Ovary (tissue), 7 donors: ENCODE measurements at regions not wholly inside any gene's neighbourhood (a gene's known extent, or its start where the extent isn't known, plus 50 kb on each side); places are given as distances from the start of the nearest gene placed in this dataset.

Source experiments
- DNase-seq, 5 donors: peaks; one replicate each; pipeline ENCODE4 v3.0.0-alpha.2; 2019 to 2020
- H3K27ac ChIP-seq, 2 donors: fragments of 200-600 bp; one replicate each; pipeline versions ENCODE4 v1.5.1 to v1.8.0; 2019 to 2022
- H3K27me3 ChIP-seq: fragments of 200-600 bp; one replicate; pipeline ENCODE4 v1.8.0; 2022
- H3K36me3 ChIP-seq: fragments of 200-600 bp; sonication (generic); one replicate; pipeline ENCODE4 v1.5.1; 2019
- H3K4me1 ChIP-seq: one replicate; pipeline ENCODE4 v1.8.1; 2013; ENCODE audit warnings: mild to moderate bottlenecking, moderate library complexity; ENCODE audit not compliant: insufficient read depth
- H3K4me3 ChIP-seq: fragments of 200-600 bp; sonication (generic); one replicate; pipeline ENCODE4 v1.5.1; 2017
- H3K9me3 ChIP-seq, 2 donors: fragments of 200-600 bp in 1 of 2; sonication (generic) in 1 of 2; one replicate each; pipeline versions ENCODE4 v1.5.1 to v1.8.1; 2013 to 2019; ENCODE audit warnings: mild to moderate bottlenecking in 1 of 2, moderate library complexity in 1 of 2
- CTCF ChIP-seq, 3 donors: fragments of 450-650 bp in 2 of 3; fragments of 200-600 bp in 1 of 3; IDR thresholded peaks; one replicate each; pipeline versions ENCODE4 v1.5.1 to v1.8.0; 2016 to 2022; ENCODE audit warnings: antibody characterized with exemption in 3 of 3, mild to moderate bottlenecking in 1 of 3
- EP300 ChIP-seq: sonication (generic); formaldehyde crosslinking; IDR thresholded peaks from one replicate; pipeline ENCODE4 v1.6.1; 2017; ENCODE audit warnings: antibody characterized with exemption
- POLR2A ChIP-seq: fragments of 450-650 bp; IDR thresholded peaks from one replicate; pipeline ENCODE4 v1.6.1; 2017; ENCODE audit warnings: antibody characterized with exemption, mild to moderate bottlenecking, moderate library complexity
- whole genome bisulfite sequencing, 3 donors: extraction: QIAGEN DNeasy Blood & Tissue Kit in 1 of 3; methylation state at CpG; one replicate each; pipeline versions ENCODE4 v1.1.5 to v1.1.7; 2013 to 2017; 5-methylcytosine and 5-hydroxymethylcytosine counted together
- intact Hi-C, 4 donors: fragments of 100-400 bp; cut with DNase I; formaldehyde crosslinking; loops; one replicate each; pipeline versions ENCODE4 v1.11.0 to v1.15.1; 2022 to 2023
- donor health status: DM: no; HTN: no; CAD: no; lungs with moderate emphysema.
- donor health status: DM: no; HTN: no; CAD: no.
- donor health status: Bipolar disorder and iron deficiency.
- donor health status: DM: no; HTN: no; CAD: no.
- donor health status: DM: yes; HTN: yes; CAD: no.

- 87 to 93% (median 90%) methylated on average over 3 of the region's 3 CpGs for WGBS, 3 donors
Measured at GRCh38 chr7:16038906-16039305, 352.4 kb upstream of the MEOX2 start.

GRCh38 chr7:16035392-16035791 lies 348.9 kb upstream of the MEOX2 start:
- Histone ChIP-seq H3K4me3 (no peak overlapping the region), H3K36me3 (no peaks in the 10 kb centered on the region)

More at GRCh38 chr7:16038906-16039305, 352.4 kb upstream of the MEOX2 start:
- Histone ChIP-seq H3K9me3 (no peaks in the 10 kb centered on the region), H3K27me3 (no peaks in the 10 kb centered on the region), H3K27ac (no peak overlapping the region), H3K4me3 (no peak overlapping the region), H3K36me3 (no peaks in the 10 kb centered on the region), H3K4me1 (no peaks in the 10 kb centered on the region)
- DNase-seq = no peak
- intact Hi-C loops = no loop called here
- TF ChIP-seq EP300 = no peak
- TF ChIP-seq CTCF (IDR thresholded peaks at IDR 0.05) = no peak
- no peak for TF ChIP-seq POLR2A

GRCh38 chr7:16034866-16035265 lies 348.4 kb upstream of the MEOX2 start:
- intact Hi-C loops = no loop called here
- H3K4me1 ChIP-seq = no peaks in the 10 kb centered on the region
- H3K4me3 ChIP-seq = no peak overlapping the region
- WGBS, 3 donors = 97 to 100% (median 100%) methylated on average over 1 of the region's 1 CpG
- no peaks in the 10 kb centered on the region for H3K36me3 ChIP-seq
- no peaks in the 10 kb centered on the region for H3K9me3 ChIP-seq
- H3K27me3 ChIP-seq = no peaks in the 10 kb centered on the region
- DNase-seq = no peak
- no peak overlapping the region for H3K27ac ChIP-seq
- TF ChIP-seq CTCF (IDR thresholded peaks at IDR 0.05) = no peak
- TF ChIP-seq EP300 = no peak
- no peak for TF ChIP-seq POLR2A

More at GRCh38 chr7:16035392-16035791, 348.9 kb upstream of the MEOX2 start:
- Histone ChIP-seq H3K27me3 (no peaks in the 10 kb centered on the region), H3K9me3 (no peaks in the 10 kb centered on the region), H3K27ac (no peak overlapping the region), H3K4me1 (no peaks in the 10 kb centered on the region)
- intact Hi-C loops = no loop called here
- no peak for DNase-seq
- 54 to 76% (median 75%) methylated on average over 1 of the region's 1 CpG for WGBS, 3 donors
- TF ChIP-seq CTCF (IDR thresholded peaks at IDR 0.05) (no peak), EP300 (no peak), POLR2A (no peak)

GRCh38 chr7:16034353-16034752 lies 347.9 kb upstream of the MEOX2 start:
- no peak for TF ChIP-seq CTCF (IDR thresholded peaks at IDR 0.05)
- TF ChIP-seq EP300 = no peak
- no peak for TF ChIP-seq POLR2A
- no peaks in the 10 kb centered on the region for H3K36me3 ChIP-seq
- no peak overlapping the region for H3K27ac ChIP-seq
- intact Hi-C loops = no loop called here
- no peaks in the 10 kb centered on the region for H3K9me3 ChIP-seq
- no peaks in the 10 kb centered on the region for H3K4me1 ChIP-seq
- no peak for DNase-seq
- WGBS, 3 donors = 91 to 97% (median 93%) methylated on average over 2 of the region's 2 CpGs
- no peaks in the 10 kb centered on the region for H3K27me3 ChIP-seq
- no peak overlapping the region for H3K4me3 ChIP-seq
